ENCODE measurements at regions not wholly inside any gene's neighbourhood (a gene's known extent, or its start where the extent isn't known, plus 50 kb on each side); places are given as distances from the start of the nearest gene placed in this dataset.

DNA sequence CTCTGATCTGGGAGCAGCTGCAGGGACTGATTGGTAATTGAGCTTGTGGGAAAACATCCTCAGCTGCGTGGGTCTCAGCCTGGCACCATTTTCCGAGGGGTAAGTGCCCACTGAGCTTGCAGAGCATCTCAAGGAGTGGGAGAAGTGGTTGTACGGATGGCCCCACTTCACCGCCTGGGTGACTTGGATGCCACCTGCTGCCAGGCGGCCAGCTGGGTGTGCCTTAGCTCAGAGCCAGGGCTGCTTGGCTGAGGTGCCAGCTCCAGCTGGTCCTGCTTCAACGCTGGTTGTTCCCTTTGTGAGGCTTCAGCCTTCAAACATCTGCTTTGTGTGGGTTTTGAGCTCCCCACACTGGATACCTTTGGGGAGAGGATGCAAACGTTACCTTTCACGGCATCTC is 482.7 kb upstream of the EEF2KMT start:
- TF ChIP-seq POLR2A (IDR thresholded peaks at IDR 0.05) (no peak), POLR2AphosphoS5 (IDR thresholded peaks at IDR 0.05; ENCODE audit: insufficient read depth in 1 of 2, low read depth in 1 of 2) (no peak)
- TF ChIP-seq, protein P1, sequence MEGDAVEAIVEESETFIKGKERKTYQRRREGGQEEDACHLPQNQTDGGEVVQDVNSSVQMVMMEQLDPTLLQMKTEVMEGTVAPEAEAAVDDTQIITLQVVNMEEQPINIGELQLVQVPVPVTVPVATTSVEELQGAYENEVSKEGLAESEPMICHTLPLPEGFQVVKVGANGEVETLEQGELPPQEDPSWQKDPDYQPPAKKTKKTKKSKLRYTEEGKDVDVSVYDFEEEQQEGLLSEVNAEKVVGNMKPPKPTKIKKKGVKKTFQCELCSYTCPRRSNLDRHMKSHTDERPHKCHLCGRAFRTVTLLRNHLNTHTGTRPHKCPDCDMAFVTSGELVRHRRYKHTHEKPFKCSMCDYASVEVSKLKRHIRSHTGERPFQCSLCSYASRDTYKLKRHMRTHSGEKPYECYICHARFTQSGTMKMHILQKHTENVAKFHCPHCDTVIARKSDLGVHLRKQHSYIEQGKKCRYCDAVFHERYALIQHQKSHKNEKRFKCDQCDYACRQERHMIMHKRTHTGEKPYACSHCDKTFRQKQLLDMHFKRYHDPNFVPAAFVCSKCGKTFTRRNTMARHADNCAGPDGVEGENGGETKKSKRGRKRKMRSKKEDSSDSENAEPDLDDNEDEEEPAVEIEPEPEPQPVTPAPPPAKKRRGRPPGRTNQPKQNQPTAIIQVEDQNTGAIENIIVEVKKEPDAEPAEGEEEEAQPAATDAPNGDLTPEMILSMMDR (IDR thresholded peaks at IDR 0.05), result no peak

Measured in vagina (tissue), 2 donors.